ENCODE measurements at regions not wholly inside any gene's neighbourhood (a gene's known extent, or its start where the extent isn't known, plus 50 kb on each side); places are given as distances from the start of the nearest gene placed in this dataset.

DNA sequence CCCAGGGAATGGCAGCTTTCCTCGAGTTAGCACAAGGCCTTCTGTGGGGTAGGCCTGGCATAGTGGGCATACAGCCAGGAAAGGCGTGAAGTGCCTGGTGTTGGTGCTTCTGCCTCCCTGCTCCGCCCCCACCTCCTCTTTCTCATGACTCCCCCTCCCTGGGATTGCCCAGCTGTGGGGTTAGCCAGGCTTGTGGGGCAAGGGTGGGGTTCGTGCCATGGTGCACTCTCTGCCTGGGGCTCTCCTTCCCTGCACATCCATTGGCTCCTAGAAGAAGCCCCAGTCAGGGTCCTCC lies 236.8 kb upstream of the NCAM1 start:
- Histone ChIP-seq H3K36me3 (no peaks in the 10 kb centered on the region), H3K27me3 (ENCODE audit: low read depth) (peaks cover 7% of the 10 kb centered on the region), H3K4me1 (no peaks in the 10 kb centered on the region), H3K9me3 (replicated peaks) (no peaks in the 10 kb centered on the region), H3K27ac (replicated peaks) (no peak overlapping the region), H3K4me3 (no peak overlapping the region)
- intact Hi-C loops (cut with micrococcal nuclease), result no loop called here
- DNase-seq, result no peak
- TF ChIP-seq, protein P1, sequence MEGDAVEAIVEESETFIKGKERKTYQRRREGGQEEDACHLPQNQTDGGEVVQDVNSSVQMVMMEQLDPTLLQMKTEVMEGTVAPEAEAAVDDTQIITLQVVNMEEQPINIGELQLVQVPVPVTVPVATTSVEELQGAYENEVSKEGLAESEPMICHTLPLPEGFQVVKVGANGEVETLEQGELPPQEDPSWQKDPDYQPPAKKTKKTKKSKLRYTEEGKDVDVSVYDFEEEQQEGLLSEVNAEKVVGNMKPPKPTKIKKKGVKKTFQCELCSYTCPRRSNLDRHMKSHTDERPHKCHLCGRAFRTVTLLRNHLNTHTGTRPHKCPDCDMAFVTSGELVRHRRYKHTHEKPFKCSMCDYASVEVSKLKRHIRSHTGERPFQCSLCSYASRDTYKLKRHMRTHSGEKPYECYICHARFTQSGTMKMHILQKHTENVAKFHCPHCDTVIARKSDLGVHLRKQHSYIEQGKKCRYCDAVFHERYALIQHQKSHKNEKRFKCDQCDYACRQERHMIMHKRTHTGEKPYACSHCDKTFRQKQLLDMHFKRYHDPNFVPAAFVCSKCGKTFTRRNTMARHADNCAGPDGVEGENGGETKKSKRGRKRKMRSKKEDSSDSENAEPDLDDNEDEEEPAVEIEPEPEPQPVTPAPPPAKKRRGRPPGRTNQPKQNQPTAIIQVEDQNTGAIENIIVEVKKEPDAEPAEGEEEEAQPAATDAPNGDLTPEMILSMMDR (IDR thresholded peaks at IDR 0.05; ENCODE audit: borderline replicate concordance), result no peak

DNA sequence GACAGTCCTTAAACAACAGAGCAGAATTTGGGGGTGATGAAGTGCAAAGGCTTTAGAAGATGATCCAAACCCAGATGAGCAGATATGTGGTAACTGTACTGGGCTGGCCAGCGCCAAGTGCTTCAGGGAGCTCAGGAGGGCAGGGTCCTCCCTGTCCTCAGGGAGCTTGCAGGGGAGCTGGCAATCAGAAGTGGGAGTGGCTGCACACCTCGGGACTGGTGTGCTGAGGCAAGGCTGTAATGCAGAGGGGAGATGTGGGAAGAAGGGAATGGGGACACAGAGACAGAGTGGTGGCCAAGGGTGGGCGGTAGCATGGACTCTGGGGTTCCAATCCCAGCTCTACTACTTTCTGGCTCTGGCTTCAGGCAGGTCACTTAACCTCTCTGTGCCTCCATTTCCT lies 235.6 kb upstream of the NCAM1 start:
- H3K27ac ChIP-seq (replicated peaks), result no peak overlapping the region
- no peaks in the 10 kb centered on the region for H3K9me3 ChIP-seq (replicated peaks)
- H3K36me3 ChIP-seq, result no peaks in the 10 kb centered on the region
- peaks cover 7% of the 10 kb centered on the region for H3K27me3 ChIP-seq (ENCODE audit: low read depth)
- intact Hi-C loops (cut with micrococcal nuclease), result no loop called here
- no peak overlapping the region for H3K4me3 ChIP-seq
- H3K4me1 ChIP-seq, result no peaks in the 10 kb centered on the region
- DNase-seq, result no peak
- TF ChIP-seq, protein P1 (IDR thresholded peaks at IDR 0.05; ENCODE audit: borderline replicate concordance), result no peak

DNA sequence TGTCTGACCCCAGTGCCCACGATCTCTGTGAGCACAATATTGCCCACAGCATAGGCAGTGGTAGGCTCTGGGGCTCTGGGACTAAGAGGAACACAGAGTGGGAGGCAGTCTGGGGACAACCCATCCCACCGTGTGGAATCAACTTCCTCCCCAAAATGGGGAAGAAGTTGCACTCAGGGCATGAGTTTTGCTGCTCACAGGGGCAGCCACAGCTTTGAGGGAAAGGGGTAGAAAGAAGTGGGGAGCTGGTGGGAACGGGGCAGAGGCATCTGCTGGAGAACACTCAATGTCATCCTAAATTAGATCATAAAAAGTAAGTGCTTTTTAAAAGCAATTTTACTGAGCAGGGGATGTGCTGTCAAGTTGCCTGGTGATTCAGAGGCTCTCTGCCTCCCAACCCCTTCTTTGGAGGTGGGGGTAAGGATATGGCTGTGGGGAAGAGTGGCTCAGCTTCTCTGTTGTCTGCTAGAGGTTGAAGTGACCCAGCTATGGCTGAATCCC lies 233.8 kb upstream of the NCAM1 start:
- DNase-seq, result no peak

DNA sequence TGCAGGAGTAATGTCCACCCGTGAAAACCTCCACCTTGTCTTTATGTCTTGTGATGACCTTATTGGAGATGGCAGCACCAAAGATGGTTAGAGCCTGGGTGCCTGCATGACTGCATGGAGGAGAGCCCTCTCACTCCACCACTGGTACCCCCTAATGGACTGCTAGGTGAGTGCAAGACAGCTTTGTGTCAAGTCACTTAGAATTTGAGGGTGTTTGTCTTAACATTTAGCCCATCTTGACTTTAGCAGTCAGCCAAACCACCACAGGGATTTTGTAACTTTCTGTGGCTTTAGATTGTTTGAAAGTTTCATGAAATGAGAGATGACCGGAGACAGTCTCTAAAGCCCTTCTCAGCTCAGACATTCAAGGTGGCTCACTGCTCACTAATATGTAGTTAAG lies 232.9 kb upstream of the NCAM1 start:
- TF ChIP-seq, protein P1 (IDR thresholded peaks at IDR 0.05; ENCODE audit: borderline replicate concordance), result no peak
- intact Hi-C loops (cut with micrococcal nuclease), result no loop called here
- no peak overlapping the region for H3K4me3 ChIP-seq

More for the DNA sequence above, 233.8 kb upstream of the NCAM1 start:
- H3K4me3 ChIP-seq, result no peak overlapping the region
- no peaks in the 10 kb centered on the region for H3K36me3 ChIP-seq
- intact Hi-C loops (cut with micrococcal nuclease), result no loop called here
- no peak overlapping the region for H3K27ac ChIP-seq (replicated peaks)
- no peaks in the 10 kb centered on the region for H3K9me3 ChIP-seq (replicated peaks)
- H3K27me3 ChIP-seq (ENCODE audit: low read depth), result peaks cover 11% of the 10 kb centered on the region
- H3K4me1 ChIP-seq, result no peaks in the 10 kb centered on the region
- TF ChIP-seq, protein P1 (IDR thresholded peaks at IDR 0.05; ENCODE audit: borderline replicate concordance), result no peak

DNA sequence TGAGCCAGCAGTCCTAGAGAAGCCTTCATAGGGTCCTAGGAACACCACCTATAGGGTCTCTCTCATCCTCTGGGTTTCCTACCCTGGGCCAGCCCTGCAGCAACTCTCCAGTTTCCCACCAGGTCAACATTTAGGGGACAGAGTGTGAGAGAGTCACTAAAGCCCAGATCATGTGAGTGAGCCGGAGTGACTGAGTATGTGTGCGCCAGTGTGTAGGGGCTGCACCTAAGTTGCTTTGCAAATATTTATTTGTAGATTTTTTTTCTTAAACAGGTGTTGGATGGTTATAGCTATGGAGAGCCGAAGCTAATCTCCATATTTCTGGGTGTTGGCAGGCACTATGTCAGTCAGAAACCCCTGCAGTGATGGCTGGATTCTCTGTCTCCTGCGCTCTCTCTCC lies 232.5 kb upstream of the NCAM1 start:
- no peaks in the 10 kb centered on the region for H3K9me3 ChIP-seq (replicated peaks)
- H3K4me1 ChIP-seq, result no peaks in the 10 kb centered on the region
- peaks cover 11% of the 10 kb centered on the region for H3K27me3 ChIP-seq (ENCODE audit: low read depth)
- intact Hi-C loops (cut with micrococcal nuclease), result no loop called here
- no peak overlapping the region for H3K4me3 ChIP-seq
- no peak for DNase-seq
- no peak overlapping the region for H3K27ac ChIP-seq (replicated peaks)
- H3K36me3 ChIP-seq, result no peaks in the 10 kb centered on the region
- TF ChIP-seq, protein P1 (IDR thresholded peaks at IDR 0.05; ENCODE audit: borderline replicate concordance), result no peak

More for the DNA sequence above, 232.9 kb upstream of the NCAM1 start:
- Histone ChIP-seq H3K27me3 (ENCODE audit: low read depth) (peaks cover 11% of the 10 kb centered on the region), H3K4me1 (no peaks in the 10 kb centered on the region), H3K36me3 (no peaks in the 10 kb centered on the region), H3K27ac (replicated peaks) (no peak overlapping the region), H3K9me3 (replicated peaks) (no peaks in the 10 kb centered on the region)
- DNase-seq, result no peak

DNA sequence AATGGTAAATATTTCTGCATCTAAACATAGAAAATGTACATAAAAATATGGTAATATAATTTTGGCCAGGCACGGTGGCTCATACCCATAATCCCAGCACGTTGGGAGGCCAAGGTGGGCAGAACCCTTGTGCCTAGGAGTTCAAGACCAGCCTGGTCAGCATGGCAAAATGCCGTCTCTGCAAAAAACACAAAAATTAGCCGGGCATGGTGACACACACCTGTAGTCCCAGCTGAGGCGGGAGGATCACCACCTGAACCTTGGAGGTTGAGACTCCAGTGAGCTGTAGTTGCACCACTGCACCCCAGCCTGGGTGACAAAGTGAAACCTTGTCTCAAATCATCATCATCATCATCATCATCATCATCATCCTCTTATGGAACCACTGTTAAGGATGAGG lies 230.6 kb upstream of the NCAM1 start:
- H3K27me3 ChIP-seq (ENCODE audit: low read depth), result peaks cover 8% of the 10 kb centered on the region
- H3K4me3 ChIP-seq, result no peak overlapping the region
- H3K9me3 ChIP-seq (replicated peaks), result no peaks in the 10 kb centered on the region
- no peaks in the 10 kb centered on the region for H3K36me3 ChIP-seq
- no peak overlapping the region for H3K27ac ChIP-seq (replicated peaks)
- TF ChIP-seq, protein P1 (IDR thresholded peaks at IDR 0.05; ENCODE audit: borderline replicate concordance), result no peak
- H3K4me1 ChIP-seq, result no peaks in the 10 kb centered on the region
- DNase-seq, result no peak
- intact Hi-C loops (cut with micrococcal nuclease), result no loop called here
